Mucosa of descending colon (tissue), 3 donors: ENCODE measurements at regions not wholly inside any gene's neighbourhood (a gene's known extent, or its start where the extent isn't known, plus 50 kb on each side); places are given as distances from the start of the nearest gene placed in this dataset.

Source experiments
- ATAC-seq: fragments of 200-7000 bp; cut with Tn5 transposase; one replicate; pipeline ENCODE4 v1.9.1; 2020; ENCODE audit warnings: mild to moderate bottlenecking, moderate library complexity
- DNase-seq, 3 donors: peaks; one replicate each; pipeline ENCODE4 v3.0.0-alpha.2; 2020
- H3K36me3 ChIP-seq: fragments of 200-600 bp; one replicate; pipeline ENCODE4 v1.8.0; 2021; ENCODE audit warnings: low read depth, mild to moderate bottlenecking
- H3K4me1 ChIP-seq: fragments of 200-600 bp; one replicate; pipeline ENCODE4 v1.8.0; 2021; ENCODE audit warnings: low read depth, mild to moderate bottlenecking
- H3K4me3 ChIP-seq: fragments of 200-600 bp; one replicate; pipeline ENCODE4 v1.8.0; 2021; ENCODE audit warnings: mild to moderate bottlenecking
- H3K9me3 ChIP-seq: fragments of 200-600 bp; one replicate; pipeline ENCODE4 v1.8.0; 2021; ENCODE audit warnings: mild to moderate bottlenecking
- intact Hi-C, 2 donors: fragments of 100-400 bp; cut with DNase I in 1 of 2; cut with micrococcal nuclease in 1 of 2; formaldehyde crosslinking; loops; one replicate each; pipeline versions ENCODE4 v1.11.0 to v1.11.1; 2022; cut with DNase I, micrococcal nuclease
- TF ChIP-seq, protein P1 (sequence below): fragments of 200-600 bp; IDR thresholded peaks from one replicate; pipeline ENCODE4 v1.8.0; 2022; ENCODE audit warnings: antibody characterized with exemption, mild to moderate bottlenecking
- donor health status: DM: no; HTN: no; CAD: no; lungs with moderate emphysema.
- donor health status: DM: no; HTN: no; CAD: no.
- donor health status: DM: no; HTN: yes; CAD: no.

DNA sequence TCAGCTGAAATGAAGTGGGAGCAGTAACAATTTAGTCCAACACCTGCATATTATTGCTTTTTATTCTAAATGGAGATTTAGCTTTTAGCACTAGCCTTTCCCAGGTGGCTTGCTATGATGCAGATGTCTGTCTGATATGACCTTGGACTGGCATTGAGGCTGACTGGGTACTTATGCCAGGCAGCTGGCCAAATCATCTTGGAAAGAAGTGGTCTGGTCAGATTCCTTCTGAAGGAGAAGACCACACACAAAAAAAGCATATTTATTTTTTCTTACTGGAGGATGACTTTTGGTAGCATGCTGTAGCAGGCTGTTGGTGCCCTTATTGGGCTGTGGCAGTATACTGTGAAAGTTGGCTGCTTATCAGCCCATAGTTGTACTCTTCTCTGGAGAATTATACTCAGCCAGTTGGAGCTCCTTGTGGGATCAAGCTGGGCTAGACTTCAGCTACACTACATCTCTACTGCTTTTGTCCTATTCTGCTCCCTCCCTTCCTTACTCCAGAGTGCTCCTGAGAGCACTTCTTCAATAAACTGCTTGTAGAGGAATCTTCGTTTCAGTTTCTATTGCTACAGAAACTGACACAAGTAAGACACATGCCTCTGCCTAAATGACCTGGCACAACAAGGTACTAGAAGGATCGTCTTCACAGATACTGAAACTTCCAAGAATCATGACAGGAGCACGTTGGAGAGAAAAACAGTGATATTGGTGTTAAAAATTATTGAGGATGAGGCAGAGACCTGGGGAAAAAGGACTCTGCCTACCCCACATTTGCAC is 196.8 kb upstream of the RPS6KA3 start:
- no peak overlapping the region for H3K4me3 ChIP-seq
- intact Hi-C loops: no loop called here
- no peaks in the 10 kb centered on the region for H3K4me1 ChIP-seq
- no peaks in the 10 kb centered on the region for H3K9me3 ChIP-seq
- TF ChIP-seq, protein P1, sequence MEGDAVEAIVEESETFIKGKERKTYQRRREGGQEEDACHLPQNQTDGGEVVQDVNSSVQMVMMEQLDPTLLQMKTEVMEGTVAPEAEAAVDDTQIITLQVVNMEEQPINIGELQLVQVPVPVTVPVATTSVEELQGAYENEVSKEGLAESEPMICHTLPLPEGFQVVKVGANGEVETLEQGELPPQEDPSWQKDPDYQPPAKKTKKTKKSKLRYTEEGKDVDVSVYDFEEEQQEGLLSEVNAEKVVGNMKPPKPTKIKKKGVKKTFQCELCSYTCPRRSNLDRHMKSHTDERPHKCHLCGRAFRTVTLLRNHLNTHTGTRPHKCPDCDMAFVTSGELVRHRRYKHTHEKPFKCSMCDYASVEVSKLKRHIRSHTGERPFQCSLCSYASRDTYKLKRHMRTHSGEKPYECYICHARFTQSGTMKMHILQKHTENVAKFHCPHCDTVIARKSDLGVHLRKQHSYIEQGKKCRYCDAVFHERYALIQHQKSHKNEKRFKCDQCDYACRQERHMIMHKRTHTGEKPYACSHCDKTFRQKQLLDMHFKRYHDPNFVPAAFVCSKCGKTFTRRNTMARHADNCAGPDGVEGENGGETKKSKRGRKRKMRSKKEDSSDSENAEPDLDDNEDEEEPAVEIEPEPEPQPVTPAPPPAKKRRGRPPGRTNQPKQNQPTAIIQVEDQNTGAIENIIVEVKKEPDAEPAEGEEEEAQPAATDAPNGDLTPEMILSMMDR: no peak
- DNase-seq (no peak), ATAC-seq (peak; percentile 13)
- no peaks in the 10 kb centered on the region for H3K36me3 ChIP-seq

DNA sequence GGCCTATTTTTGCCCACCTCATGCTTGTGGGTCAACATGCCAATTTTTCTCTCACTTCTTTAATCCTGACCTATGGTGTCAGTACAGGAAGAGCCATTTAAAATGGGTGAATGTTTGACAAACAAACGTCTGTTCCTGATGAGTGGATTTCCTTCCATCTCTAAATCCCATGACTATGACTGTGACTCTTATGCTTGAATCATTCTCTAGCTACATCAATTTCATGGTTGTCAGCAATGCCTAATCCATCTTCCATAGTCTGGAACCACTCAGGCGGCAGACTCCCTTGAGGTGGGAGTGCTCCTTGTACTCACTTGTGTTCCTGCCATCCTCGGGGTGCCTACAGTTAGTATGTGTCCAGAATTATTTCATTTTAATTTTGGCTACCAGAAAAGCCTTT is 194.9 kb upstream of the RPS6KA3 start:
- no peak for DNase-seq
- ATAC-seq: no peak

DNA sequence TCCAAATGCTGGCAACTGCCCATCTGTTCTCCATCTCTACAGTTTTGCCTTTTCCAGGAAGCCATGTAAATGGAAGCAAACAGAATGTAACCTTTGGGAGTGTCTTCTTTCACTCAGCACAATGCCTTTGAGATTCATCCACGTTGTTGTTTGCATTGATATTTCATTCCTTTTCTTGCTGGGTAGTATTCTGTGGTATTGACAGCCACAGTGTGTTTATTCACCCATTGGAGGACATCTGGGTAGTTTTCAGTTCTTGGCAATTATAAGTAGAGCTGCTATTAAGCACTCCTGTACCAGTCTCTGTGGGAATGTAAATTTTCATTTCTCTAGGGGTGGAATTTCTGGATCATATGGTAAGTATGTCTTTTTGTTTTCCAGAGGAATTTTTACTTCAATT is 194.3 kb upstream of the RPS6KA3 start:
- Histone ChIP-seq H3K4me3 (no peak overlapping the region), H3K9me3 (no peaks in the 10 kb centered on the region), H3K36me3 (no peaks in the 10 kb centered on the region), H3K4me1 (no peaks in the 10 kb centered on the region)
- no peak for ATAC-seq
- intact Hi-C loops: no loop called here
- TF ChIP-seq, protein P1: no peak
- no peak for DNase-seq

More for the DNA sequence above, 194.9 kb upstream of the RPS6KA3 start:
- H3K4me3 ChIP-seq: no peak overlapping the region
- intact Hi-C loops: no loop called here
- no peaks in the 10 kb centered on the region for H3K36me3 ChIP-seq
- no peaks in the 10 kb centered on the region for H3K9me3 ChIP-seq
- H3K4me1 ChIP-seq: no peaks in the 10 kb centered on the region
- TF ChIP-seq, protein P1: no peak

DNA sequence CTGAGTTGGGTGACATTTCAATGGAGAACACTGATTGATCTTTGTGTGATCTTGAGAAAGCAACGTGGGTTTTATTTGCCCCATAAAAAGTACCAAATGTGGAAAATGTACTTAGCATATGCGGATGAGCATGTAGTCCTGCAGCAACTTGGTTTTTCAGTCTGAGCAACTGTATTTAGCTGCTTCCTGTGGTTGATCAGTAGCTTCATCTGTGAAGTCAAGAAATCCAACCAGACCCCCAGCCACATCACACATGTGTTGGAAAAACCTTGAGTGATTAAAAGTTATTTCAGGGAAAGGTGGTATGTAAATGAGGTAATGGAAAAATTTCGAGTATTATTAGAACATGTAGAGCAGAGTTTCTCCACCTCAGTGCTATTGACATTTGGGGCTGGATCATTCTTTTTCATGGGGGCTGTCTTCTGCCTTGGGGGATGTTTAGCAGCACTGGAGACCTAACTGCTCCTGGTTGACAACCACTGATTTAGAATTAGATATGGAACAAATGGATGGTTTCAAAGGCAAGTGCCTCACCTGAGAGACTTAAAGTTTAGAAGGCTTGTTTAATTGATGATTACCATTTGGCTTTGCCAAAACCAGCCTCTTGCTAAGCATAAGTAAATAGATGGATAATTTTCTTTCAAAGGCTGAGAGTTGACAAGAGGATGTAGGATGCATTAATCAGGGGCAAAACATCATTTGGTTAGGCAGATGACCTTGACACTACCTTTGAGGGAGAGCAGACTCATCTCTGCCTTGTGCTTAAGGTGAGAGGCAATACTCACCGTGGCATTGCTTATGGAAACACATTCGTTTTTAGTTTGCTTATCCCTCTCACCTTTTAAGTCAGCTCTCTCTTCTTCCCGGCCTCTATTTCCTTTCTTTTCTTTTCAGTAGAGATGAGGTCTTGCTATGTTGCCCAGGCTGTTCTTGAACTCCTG is 193.0 kb upstream of the RPS6KA3 start:
- Histone ChIP-seq H3K4me3 (no peak overlapping the region), H3K9me3 (no peaks in the 10 kb centered on the region), H3K4me1 (no peaks in the 10 kb centered on the region), H3K36me3 (no peaks in the 10 kb centered on the region)
- DNase-seq (no peak), ATAC-seq (no peak)
- TF ChIP-seq, protein P1: no peak
- intact Hi-C loops: no loop called here

DNA sequence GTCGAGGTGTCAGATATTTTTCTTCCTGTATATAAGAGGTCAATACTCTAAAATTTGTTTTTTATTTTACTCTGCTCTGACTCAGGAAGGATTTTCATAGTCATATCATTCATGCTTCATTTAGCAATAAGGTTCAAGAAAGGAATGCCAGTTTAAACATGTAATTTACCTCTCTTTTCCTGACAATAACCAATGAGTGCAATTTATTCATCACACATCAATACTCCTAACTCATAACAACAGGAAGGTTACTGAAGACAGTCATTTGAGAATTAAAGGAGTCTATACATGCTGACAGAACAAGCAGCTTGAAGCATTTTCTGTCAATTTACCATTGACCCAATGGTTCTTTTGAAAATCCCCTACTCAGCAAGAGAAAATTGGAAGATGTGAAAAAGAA is 190.3 kb upstream of the RPS6KA3 start:
- TF ChIP-seq, protein P1: no peak
- ATAC-seq (no peak), DNase-seq (no peak)
- Histone ChIP-seq H3K36me3 (no peaks in the 10 kb centered on the region), H3K4me3 (no peak overlapping the region), H3K4me1 (no peaks in the 10 kb centered on the region), H3K9me3 (no peaks in the 10 kb centered on the region)
- intact Hi-C loops: no loop called here
